NCI-H2227 treated with DMSO at 0.1 percent for 48 hours (cell line): ENCODE measurements at regions not wholly inside any gene's neighbourhood (a gene's known extent, or its start where the extent isn't known, plus 50 kb on each side); places are given as distances from the start of the nearest gene placed in this dataset.

ENCODE experiments used
- DNase-seq: peaks from one replicate; lab custom pipeline; 2025; lab: John Stamatoyannopoulos, UW

GRCh38 chr3:87329065-87329464 is 52.7 kb upstream of the POU1F1 start:
- DNase-seq: no peak
